SK-N-SH (cell line): ENCODE measurements at regions not wholly inside any gene's neighbourhood (a gene's known extent, or its start where the extent isn't known, plus 50 kb on each side); places are given as distances from the start of the nearest gene placed in this dataset.

Source experiments
- CTCF ChIA-PET: fragments of 300-600, 350-600 bp; formaldehyde crosslinking; extraction: SDS; loops from one replicate; lab custom pipeline; 2021; lab: Yijun Ruan, JAX
- POLR2A ChIA-PET: fragments of 350-600 bp; sonication (Branson Sonifier 250); formaldehyde crosslinking; extraction: SDS; loops from one replicate; lab custom pipeline; 2020; ENCODE audit warnings: antibody characterized with exemption, inconsistent platforms; lab: Yijun Ruan, JAX
- DNase-seq: peaks from one replicate; pipeline ENCODE4 v3.0.0; 2012
- H2AFZ ChIP-seq: fragments of 200-600 bp; sonication (generic); 2 replicates; pipeline ENCODE4 v1.8.1; 2016; ENCODE audit warnings: antibody characterized with exemption, mild to moderate bottlenecking, low read depth
- H3F3A ChIP-seq: fragments of 200-600 bp; sonication (generic); replicated peaks from 2 replicates; pipeline ENCODE3; 2016; ENCODE audit warnings: antibody characterized with exemption, mild to moderate bottlenecking; ENCODE audit not compliant: insufficient read depth
- H3K27ac ChIP-seq, 2 experiments: fragments of 200-500 bp in 1 of 2; fragments of 200-600 bp in 1 of 2; sonication (Bioruptor generic) in 1 of 2; sonication (generic), shearing (Covaris generic) in 1 of 2; 2 replicates each; pipeline versions ENCODE4 v1.5.1 to v1.6.1; 2014 to 2016; ENCODE audit warnings: low read depth in 2 of 2, inconsistent platforms in 1 of 2, low read length in 1 of 2, mild to moderate bottlenecking in 1 of 2, mixed read lengths in 1 of 2
- H3K27me3 ChIP-seq: fragments of 200-600 bp; sonication (generic), shearing (Covaris generic); 2 replicates; pipeline ENCODE4 v1.6.1; 2016; ENCODE audit warnings: mixed run types; ENCODE audit not compliant: insufficient read depth
- H3K36me3 ChIP-seq, 2 experiments: fragments of 200-500 bp in 1 of 2; fragments of 200-600 bp in 1 of 2; sonication (Bioruptor generic) in 1 of 2; sonication (generic) in 1 of 2; replicated peaks in 1 of 2; 2 replicates each; pipeline versions ENCODE3 to v1.5.1; 2014 to 2016; ENCODE audit warnings: low read length in 1 of 2, mild to moderate bottlenecking in 1 of 2; ENCODE audit not compliant: insufficient read depth in 2 of 2, control insufficient read depth in 1 of 2
- H3K4me1 ChIP-seq, 2 experiments: fragments of 200-500 bp in 1 of 2; fragments of 200-600 bp in 1 of 2; sonication (Bioruptor generic) in 1 of 2; sonication (generic), shearing (Covaris generic) in 1 of 2; 2 replicates each; pipeline versions ENCODE4 v1.5.1 to v1.6.1; 2014 to 2016; ENCODE audit warnings: low read depth in 1 of 2, low read length in 1 of 2, mixed run types in 1 of 2; ENCODE audit not compliant: insufficient read depth in 2 of 2, control insufficient read depth in 1 of 2
- H3K4me2 ChIP-seq: fragments of 200-600 bp; sonication (generic), shearing (Covaris generic); 2 replicates; pipeline ENCODE4 v1.6.1; 2017; ENCODE audit warnings: mixed run types
- H3K4me3 ChIP-seq, 2 experiments: fragments of 200-500 bp in 1 of 2; fragments of 200-600 bp in 1 of 2; sonication (Bioruptor generic) in 1 of 2; sonication (generic), shearing (Covaris generic) in 1 of 2; 2 replicates each; pipeline versions ENCODE4 v1.5.1 to v1.8.1; 2014 to 2016; ENCODE audit warnings: low read depth in 2 of 2, inconsistent platforms in 1 of 2, low read length in 1 of 2, mild to moderate bottlenecking in 1 of 2, mixed read lengths in 1 of 2, moderate library complexity in 1 of 2
- H3K79me2 ChIP-seq: fragments of 200-600 bp; sonication (generic); 2 replicates; pipeline ENCODE4 v1.8.1; 2017; ENCODE audit warnings: mild to moderate bottlenecking; ENCODE audit not compliant: insufficient read depth
- H3K9ac ChIP-seq: fragments of 200-600 bp; sonication (generic); 2 replicates; pipeline ENCODE4 v1.6.1; 2017; ENCODE audit warnings: mixed run types
- H3K9me2 ChIP-seq: fragments of 200-600 bp; sonication (generic); 2 replicates; pipeline ENCODE4 v1.6.1; 2017; ENCODE audit warnings: mixed run types
- H3K9me3 ChIP-seq: fragments of 200-600 bp; sonication (generic); 2 replicates; pipeline ENCODE4 v1.6.1; 2017; ENCODE audit warnings: mixed run types, mild to moderate bottlenecking, moderate library complexity
- H4K20me1 ChIP-seq: fragments of 200-600 bp; sonication (generic); 2 replicates; pipeline ENCODE4 v1.6.1; 2017; ENCODE audit warnings: mild to moderate bottlenecking, mixed run types; ENCODE audit not compliant: insufficient read depth
- CTCF ChIP-seq: fragments of 200-600 bp; sonication (generic); IDR thresholded peaks from 2 replicates; pipeline ENCODE4 v1.6.1; 2017; ENCODE audit warnings: antibody characterized with exemption, mild to moderate bottlenecking, moderate library complexity
- ELF1 ChIP-seq: IDR thresholded peaks from 2 replicates; pipeline ENCODE4 v1.4.0; 2012
- EP300 ChIP-seq, 2 experiments: IDR thresholded peaks; 2 replicates each; pipeline versions ENCODE4 v1.4.0 to v1.6.1; 2012; ENCODE audit warnings: borderline replicate concordance in 1 of 2, low read depth in 1 of 2, low read length in 1 of 2
- EZH2phosphoT487 ChIP-seq: fragments of 200-600 bp; sonication (generic); IDR thresholded peaks from 2 replicates; pipeline ENCODE4 v1.6.1; 2017; ENCODE audit warnings: low read depth, mixed run types, mild to moderate bottlenecking, antibody characterized with exemption, moderate library complexity, borderline replicate concordance
- FOSL2 ChIP-seq: IDR thresholded peaks from 2 replicates; pipeline ENCODE4 v1.4.0; 2012; ENCODE audit warnings: low read depth, mild to moderate bottlenecking, moderate library complexity, borderline replicate concordance
- FOXJ3 ChIP-seq: sonication (generic); formaldehyde crosslinking; IDR thresholded peaks from 2 replicates; pipeline ENCODE4 v1.5.1; 2020; ENCODE audit warnings: mild to moderate bottlenecking, missing genetic modification reagents
- MAX ChIP-seq: IDR thresholded peaks from 2 replicates; pipeline ENCODE4 v1.4.0; 2012; ENCODE audit warnings: low read depth
- MEF2A ChIP-seq: IDR thresholded peaks from 2 replicates; pipeline ENCODE4 v1.4.0; 2012; ENCODE audit warnings: low read depth, borderline replicate concordance
- MXI1 ChIP-seq: IDR thresholded peaks from 2 replicates; pipeline ENCODE4 v1.6.1; 2012; ENCODE audit warnings: mild to moderate bottlenecking, low read depth, low read length, improper control_type of control experiment
- PBX3 ChIP-seq: IDR thresholded peaks from 2 replicates; pipeline ENCODE4; 2012
- RAD21 ChIP-seq: IDR thresholded peaks from 2 replicates; pipeline ENCODE4 v1.6.1; 2012; ENCODE audit warnings: mild to moderate bottlenecking, low read length
- REST ChIP-seq: IDR thresholded peaks from 2 replicates; pipeline ENCODE4 v1.6.1; 2012; ENCODE audit warnings: mild to moderate bottlenecking, low read depth, low read length, moderate library complexity
- RFX5 ChIP-seq: IDR thresholded peaks from 2 replicates; pipeline ENCODE4 v1.6.1; 2012; ENCODE audit warnings: mild to moderate bottlenecking, improper control_type of control experiment, low read length
- RXRA ChIP-seq: IDR thresholded peaks from 2 replicates; pipeline ENCODE4 v1.4.0; 2012; ENCODE audit warnings: low read depth, mild to moderate bottlenecking, borderline replicate concordance
- SMC3 ChIP-seq: IDR thresholded peaks from 2 replicates; pipeline ENCODE4 v1.6.1; 2012; ENCODE audit warnings: low read depth, low read length, improper control_type of control experiment
- TCF12 ChIP-seq: IDR thresholded peaks from 2 replicates; pipeline ENCODE4 v1.4.0; 2012
- TEAD4 ChIP-seq: IDR thresholded peaks from 2 replicates; pipeline ENCODE4 v1.4.0; 2012; ENCODE audit warnings: mild to moderate bottlenecking, borderline replicate concordance; ENCODE audit not compliant: insufficient read depth
- USF2 ChIP-seq: fragments of 150-350 bp; IDR thresholded peaks from 2 replicates; pipeline ENCODE4 v1.6.1; 2017; ENCODE audit warnings: antibody characterized with exemption, low read length, low read depth, borderline replicate concordance
- YY1 ChIP-seq: IDR thresholded peaks from 2 replicates; pipeline ENCODE4 v1.4.0; 2012; ENCODE audit warnings: low read depth, mild to moderate bottlenecking
- ZBTB33 ChIP-seq: IDR thresholded peaks from 2 replicates; pipeline ENCODE4 v1.4.0; 2012; ENCODE audit warnings: low read depth, borderline replicate concordance
- WGBS: methylation state at CpG from one replicate; pipeline ENCODE4 v1.1.6; 2017; ENCODE audit warnings: low lambda C conversion rate; 5-methylcytosine and 5-hydroxymethylcytosine counted together

- ChIA-PET CTCF (no interaction called here), POLR2A (no interaction called here)
- no peak overlapping the region for H3K27ac ChIP-seq
- peak overlapping the region; percentile 54; the same call in 1 of the 2 replicates for H2AFZ ChIP-seq
- WGBS, result 89% methylated on average over 6 of the region's 6 CpGs
- peaks cover 3% of the 10 kb centered on the region for H3F3A ChIP-seq
- H4K20me1 ChIP-seq, result no peaks in the 10 kb centered on the region
- H3K4me3 ChIP-seq, result no peak overlapping the region
- no peak for DNase-seq
- H3K9me2 ChIP-seq, result peaks cover 3% of the 10 kb centered on the region; the same call in 1 of the 2 replicates
- H3K4me2 ChIP-seq, result no peak overlapping the region
- no peaks in the 10 kb centered on the region for H3K27me3 ChIP-seq
- H3K4me1 ChIP-seq, result peaks cover 0 to 7% of the 10 kb centered on the region in 2 experiments; a peak in 3 of 4 replicates
- no peaks in the 10 kb centered on the region for H3K79me2 ChIP-seq
- TF ChIP-seq SMC3, result no peak
- TF ChIP-seq USF2, result no peak
- no peak for TF ChIP-seq REST
- TF ChIP-seq EP300 (IDR thresholded peaks at IDR 0.05; ENCODE audit: borderline replicate concordance in 1 of 2, low read depth in 1 of 2, low read length in 1 of 2), result no peak
- no peak for TF ChIP-seq FOSL2
- TF ChIP-seq CTCF, result no peak
- no peak for TF ChIP-seq RAD21
- no peak for TF ChIP-seq PBX3
- TF ChIP-seq ZBTB33, result no peak
- TF ChIP-seq RFX5, result no peak
- TF ChIP-seq MXI1, result no peak
- TF ChIP-seq FOXJ3, result no peak
- TF ChIP-seq EZH2phosphoT487, result no peak
- no peak for TF ChIP-seq TEAD4
- no peak for TF ChIP-seq YY1
- TF ChIP-seq MEF2A, result no peak
- no peak for TF ChIP-seq TCF12
- TF ChIP-seq RXRA, result no peak
- no peak for TF ChIP-seq ELF1
- TF ChIP-seq MAX, result no peak
- H3K9me3 ChIP-seq, result no peaks in the 10 kb centered on the region; the same call in 1 of the 2 replicates
- no peak overlapping the region for H3K9ac ChIP-seq
- no peaks in the 10 kb centered on the region for H3K36me3 ChIP-seq
These were observed 482.7 kb downstream of the SLITRK6 start for GRCh38 chr13:85316506-85317025.
